ENCODE measurements at regions not wholly inside any gene's neighbourhood (a gene's known extent, or its start where the extent isn't known, plus 50 kb on each side); places are given as distances from the start of the nearest gene placed in this dataset.

DNA sequence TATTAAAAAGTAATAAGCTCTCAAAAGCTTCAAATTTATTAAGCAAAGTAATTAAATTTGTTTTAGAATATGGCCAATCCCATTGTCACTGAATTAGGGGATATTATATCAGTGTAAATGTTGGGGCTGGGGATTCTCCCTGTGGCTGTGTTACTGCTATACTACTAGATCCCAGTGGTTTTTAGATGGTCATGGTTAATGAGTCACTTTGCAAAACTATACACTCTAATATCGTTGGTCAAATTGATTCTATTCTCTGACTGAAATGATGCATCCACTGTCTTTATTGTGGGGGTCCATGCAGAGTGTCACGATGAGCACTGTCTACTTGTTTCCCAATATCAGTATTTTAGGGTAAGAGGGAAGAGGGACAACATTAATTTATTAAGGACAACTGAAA is 336.9 kb upstream of the PREP start:
- no peak overlapping the region for H3K4me2 ChIP-seq
- H3K4me1 ChIP-seq (replicated peaks; ENCODE audit: insufficient read depth): no peaks in the 10 kb centered on the region
- no peak for DNase-seq
- H3K27me3 ChIP-seq (ENCODE audit: insufficient read depth, low read depth): no peaks in the 10 kb centered on the region
- H3K27ac ChIP-seq: no peak overlapping the region
- H3K9me3 ChIP-seq (ENCODE audit: insufficient read depth, low read depth): no peaks in the 10 kb centered on the region
- BruUV-seq (replicated peaks): no TSS peak
- H3F3A ChIP-seq (ENCODE audit: insufficient read depth, low read depth): no peaks in the 10 kb centered on the region
- no peaks in the 10 kb centered on the region for H3K36me3 ChIP-seq (ENCODE audit: low read depth)
- no peak overlapping the region for H2AFZ ChIP-seq
- H3K79me2 ChIP-seq (ENCODE audit: low read depth): no peaks in the 10 kb centered on the region
- H4K20me1 ChIP-seq (ENCODE audit: insufficient read depth): no peaks in the 10 kb centered on the region
- CTCF ChIA-PET: no interaction called here
- TF ChIP-seq EZH2 (IDR thresholded peaks at IDR 0.05; ENCODE audit: low read depth): no peak
- TF ChIP-seq, protein P1, sequence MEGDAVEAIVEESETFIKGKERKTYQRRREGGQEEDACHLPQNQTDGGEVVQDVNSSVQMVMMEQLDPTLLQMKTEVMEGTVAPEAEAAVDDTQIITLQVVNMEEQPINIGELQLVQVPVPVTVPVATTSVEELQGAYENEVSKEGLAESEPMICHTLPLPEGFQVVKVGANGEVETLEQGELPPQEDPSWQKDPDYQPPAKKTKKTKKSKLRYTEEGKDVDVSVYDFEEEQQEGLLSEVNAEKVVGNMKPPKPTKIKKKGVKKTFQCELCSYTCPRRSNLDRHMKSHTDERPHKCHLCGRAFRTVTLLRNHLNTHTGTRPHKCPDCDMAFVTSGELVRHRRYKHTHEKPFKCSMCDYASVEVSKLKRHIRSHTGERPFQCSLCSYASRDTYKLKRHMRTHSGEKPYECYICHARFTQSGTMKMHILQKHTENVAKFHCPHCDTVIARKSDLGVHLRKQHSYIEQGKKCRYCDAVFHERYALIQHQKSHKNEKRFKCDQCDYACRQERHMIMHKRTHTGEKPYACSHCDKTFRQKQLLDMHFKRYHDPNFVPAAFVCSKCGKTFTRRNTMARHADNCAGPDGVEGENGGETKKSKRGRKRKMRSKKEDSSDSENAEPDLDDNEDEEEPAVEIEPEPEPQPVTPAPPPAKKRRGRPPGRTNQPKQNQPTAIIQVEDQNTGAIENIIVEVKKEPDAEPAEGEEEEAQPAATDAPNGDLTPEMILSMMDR (conservative IDR thresholded peaks at IDR 0.05): no peak
- H3K4me3 ChIP-seq: no peak overlapping the region
- intact Hi-C loops (cut with micrococcal nuclease; ENCODE audit: unreplicated experiment): loop anchor here (10.0 kb wide), 1 partner anchor 225 kb away; no protein-coding TSS in a partner anchor
- H3K9me2 ChIP-seq (ENCODE audit: insufficient read depth): no peaks in the 10 kb centered on the region
- POLR2A ChIA-PET (ENCODE audit: unreplicated experiment): no interaction called here

DNA sequence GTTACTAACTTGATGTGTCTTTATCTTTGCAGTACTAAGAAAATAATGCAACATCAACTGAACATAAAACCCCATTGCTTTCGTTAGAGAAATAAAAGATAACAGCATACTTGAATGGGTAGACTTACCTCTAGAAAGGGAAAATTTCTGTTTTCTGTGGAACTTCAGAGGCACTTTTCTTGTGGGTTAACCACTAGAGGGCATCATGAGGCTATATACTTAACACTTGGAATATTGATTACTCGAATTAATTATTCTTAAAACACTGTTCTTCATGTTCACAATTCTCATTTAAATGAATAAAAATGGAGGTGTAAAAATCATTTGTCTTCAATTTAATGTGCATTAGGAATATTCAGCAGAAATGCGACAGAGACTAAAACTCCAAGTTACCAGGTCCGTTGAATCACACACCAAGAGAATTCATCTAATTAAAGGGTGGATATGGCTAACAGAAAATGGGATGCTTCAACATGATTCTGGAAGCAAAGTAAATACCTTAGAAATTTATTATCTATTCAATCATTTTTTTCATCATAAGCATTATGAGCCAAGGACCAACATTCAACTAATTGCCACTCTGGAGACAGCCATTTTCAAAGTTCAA is 330.8 kb upstream of the PREP start:
- no TSS peak for BruUV-seq (replicated peaks)
- Histone ChIP-seq H3F3A (ENCODE audit: insufficient read depth, low read depth) (no peaks in the 10 kb centered on the region), H2AFZ (no peak overlapping the region), H3K27me3 (ENCODE audit: insufficient read depth, low read depth) (no peaks in the 10 kb centered on the region), H3K27ac (no peak overlapping the region), H3K9me2 (ENCODE audit: insufficient read depth) (no peaks in the 10 kb centered on the region), H3K36me3 (ENCODE audit: low read depth) (no peaks in the 10 kb centered on the region), H3K4me2 (no peak overlapping the region), H3K4me3 (no peak overlapping the region), H3K4me1 (replicated peaks; ENCODE audit: insufficient read depth) (no peaks in the 10 kb centered on the region), H3K9me3 (ENCODE audit: insufficient read depth, low read depth) (no peaks in the 10 kb centered on the region), H3K79me2 (ENCODE audit: low read depth) (no peaks in the 10 kb centered on the region), H4K20me1 (ENCODE audit: insufficient read depth) (no peaks in the 10 kb centered on the region)
- no peak for DNase-seq
- POLR2A ChIA-PET (ENCODE audit: unreplicated experiment): no interaction called here
- TF ChIP-seq, protein P1 (conservative IDR thresholded peaks at IDR 0.05): peak; percentile 92
- TF ChIP-seq EZH2 (IDR thresholded peaks at IDR 0.05; ENCODE audit: low read depth): no peak
- intact Hi-C loops (cut with micrococcal nuclease; ENCODE audit: unreplicated experiment): loop anchor here (2.0 to 10.0 kb wide), 5 partner anchors 231 to 489 kb away; no protein-coding TSS in a partner anchor
- CTCF ChIA-PET: no interaction called here

DNA sequence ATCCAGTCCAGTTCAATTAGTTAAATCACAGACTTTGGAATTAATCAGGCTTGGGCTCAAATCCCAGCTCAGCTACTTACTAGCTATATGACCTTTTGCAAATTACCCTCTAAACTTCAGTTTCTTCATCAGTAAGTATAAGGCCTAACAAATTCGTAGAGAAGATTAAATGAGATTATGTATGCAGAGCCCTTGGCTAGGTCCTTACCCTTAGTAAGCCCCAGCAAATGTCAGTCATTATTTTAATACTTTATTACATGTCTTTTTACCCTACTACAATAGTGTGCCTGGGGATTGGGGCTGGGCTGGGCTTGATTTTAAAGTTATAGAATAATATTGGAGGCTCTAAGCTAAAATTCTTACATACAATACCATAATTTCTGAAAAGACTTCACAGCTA is 326.1 kb upstream of the PREP start:
- no peak overlapping the region for H3K27ac ChIP-seq
- CTCF ChIA-PET: no interaction called here
- H3K79me2 ChIP-seq (ENCODE audit: low read depth): no peaks in the 10 kb centered on the region

More for the DNA sequence above, 326.1 kb upstream of the PREP start:
- Histone ChIP-seq H3K9me2 (ENCODE audit: insufficient read depth) (no peaks in the 10 kb centered on the region), H3K4me1 (replicated peaks; ENCODE audit: insufficient read depth) (no peaks in the 10 kb centered on the region), H2AFZ (no peak overlapping the region), H3K36me3 (ENCODE audit: low read depth) (no peaks in the 10 kb centered on the region), H3K9me3 (ENCODE audit: insufficient read depth, low read depth) (no peaks in the 10 kb centered on the region), H3F3A (ENCODE audit: insufficient read depth, low read depth) (no peaks in the 10 kb centered on the region), H4K20me1 (ENCODE audit: insufficient read depth) (no peaks in the 10 kb centered on the region), H3K4me3 (no peak overlapping the region), H3K4me2 (no peak overlapping the region), H3K27me3 (ENCODE audit: insufficient read depth, low read depth) (no peaks in the 10 kb centered on the region)
- TF ChIP-seq, protein P1 (conservative IDR thresholded peaks at IDR 0.05): no peak
- no peak for TF ChIP-seq EZH2 (IDR thresholded peaks at IDR 0.05; ENCODE audit: low read depth)
- intact Hi-C loops (cut with micrococcal nuclease; ENCODE audit: unreplicated experiment): no loop called here
- DNase-seq: no peak
- POLR2A ChIA-PET (ENCODE audit: unreplicated experiment): no interaction called here
- BruUV-seq (replicated peaks): no TSS peak

Data from PC-9 (cell line).